Loucy (cell line): ENCODE measurements at regions not wholly inside any gene's neighbourhood (a gene's known extent, or its start where the extent isn't known, plus 50 kb on each side); places are given as distances from the start of the nearest gene placed in this dataset.

ENCODE experiments used
- H2AFZ ChIP-seq: fragments of 200-600 bp; sonication (generic); 2 replicates; pipeline ENCODE4 v1.6.0; 2016; ENCODE audit warnings: antibody characterized with exemption, mild to moderate bottlenecking, low read length, moderate library complexity
- H3F3A ChIP-seq: fragments of 200-600 bp; 2 replicates; pipeline ENCODE4 v1.6.0; 2016; ENCODE audit warnings: antibody characterized with exemption, low read depth, mild to moderate bottlenecking
- H3K27me3 ChIP-seq: fragments of 200-600 bp; sonication (generic); 2 replicates; pipeline ENCODE4 v1.6.1; 2014; ENCODE audit warnings: low read length, mild to moderate bottlenecking; ENCODE audit not compliant: insufficient read depth, poor library complexity, severe bottlenecking
- H3K36me3 ChIP-seq: fragments of 200-600 bp; sonication (generic); 2 replicates; pipeline ENCODE4 v1.6.1; 2016; ENCODE audit warnings: low read length; ENCODE audit not compliant: insufficient read depth
- H3K4me1 ChIP-seq: fragments of 200-600 bp; sonication (generic); 2 replicates; pipeline ENCODE4 v1.5.1; 2014; ENCODE audit warnings: low read length, mild to moderate bottlenecking; ENCODE audit not compliant: insufficient read depth, poor library complexity, severe bottlenecking
- H3K4me2 ChIP-seq: fragments of 200-600 bp; sonication (generic); 2 replicates; pipeline ENCODE4 v1.6.0; 2014; ENCODE audit warnings: antibody characterized with exemption, low read length, low read depth, mild to moderate bottlenecking; ENCODE audit not compliant: poor library complexity, severe bottlenecking
- H3K4me3 ChIP-seq: fragments of 200-600 bp; sonication (generic); 2 replicates; pipeline ENCODE4 v1.5.1; 2014; ENCODE audit warnings: low read length, mild to moderate bottlenecking, mixed read lengths; ENCODE audit not compliant: poor library complexity, severe bottlenecking
- H3K79me2 ChIP-seq: fragments of 200-600 bp; sonication (generic); 2 replicates; pipeline ENCODE4 v1.6.1; 2014; ENCODE audit warnings: low read length; ENCODE audit not compliant: insufficient read depth
- H3K9ac ChIP-seq: fragments of 200-600 bp; sonication (generic); 2 replicates; pipeline ENCODE4 v1.6.0; 2014; ENCODE audit warnings: mild to moderate bottlenecking, low read depth, low read length, moderate library complexity; ENCODE audit not compliant: poor library complexity, severe bottlenecking
- H3K9me2 ChIP-seq: fragments of 200-600 bp; sonication (generic); replicated peaks from 2 replicates; pipeline ENCODE4 v1.6.1; 2016; ENCODE audit warnings: low read depth, low read length, mixed read lengths
- H3K9me3 ChIP-seq: fragments of 200-600 bp; sonication (generic); 2 replicates; pipeline ENCODE4 v1.6.1; 2014; ENCODE audit warnings: mild to moderate bottlenecking, antibody characterized with exemption, low read length, low read depth; ENCODE audit not compliant: insufficient read depth
- H4K20me1 ChIP-seq: fragments of 200-600 bp; sonication (generic); 2 replicates; pipeline ENCODE4 v1.6.0; 2014; ENCODE audit warnings: antibody characterized with exemption, low read length, mild to moderate bottlenecking; ENCODE audit not compliant: insufficient read depth, poor library complexity, severe bottlenecking
- EZH2phosphoT487 ChIP-seq: fragments of 200-600 bp; IDR thresholded peaks from 2 replicates; pipeline ENCODE4 v1.6.1; 2018; ENCODE audit warnings: antibody characterized with exemption, mild to moderate bottlenecking, moderate library complexity, borderline replicate concordance
- TF ChIP-seq, protein P1 (sequence below): fragments of 200-600 bp; sonication (generic); conservative IDR thresholded peaks from 2 replicates; pipeline ENCODE4 v1.5.1; 2014; ENCODE audit warnings: mild to moderate bottlenecking, antibody characterized with exemption, low read length

DNA sequence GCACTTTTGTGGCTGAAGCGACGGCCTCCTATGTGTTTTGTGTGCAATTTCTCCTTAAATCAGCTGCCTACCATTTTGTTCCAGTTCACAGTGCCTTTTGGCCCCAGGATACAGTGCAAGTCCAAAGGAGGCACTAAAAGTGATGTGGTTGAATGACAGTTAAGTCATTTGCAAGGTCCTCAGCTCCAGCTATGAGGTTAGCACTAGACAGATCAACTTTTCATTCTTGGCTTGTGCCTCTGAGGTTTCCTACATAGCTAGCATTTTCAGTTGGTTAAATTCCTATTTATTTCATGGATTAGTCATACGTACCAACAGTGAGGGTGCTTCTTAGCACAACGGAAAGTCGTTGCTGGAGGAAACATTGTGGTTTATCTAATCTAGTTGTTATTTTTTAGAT lies 59.3 kb upstream of the NTPCR start:
- H3K9me3 ChIP-seq, result peaks cover 4% of the 10 kb centered on the region; the same call in 1 of the 2 replicates
- H2AFZ ChIP-seq, result peak overlapping the region; percentile 22; the same call in 1 of the 2 replicates
- no peaks in the 10 kb centered on the region for H3K9me2 ChIP-seq
- no peaks in the 10 kb centered on the region for H3K27me3 ChIP-seq
- H3K79me2 ChIP-seq, result no peaks in the 10 kb centered on the region
- H3K4me3 ChIP-seq, result peak overlapping the region; percentile 38
- H3K36me3 ChIP-seq, result no peaks in the 10 kb centered on the region
- no peaks in the 10 kb centered on the region for H4K20me1 ChIP-seq
- peak overlapping the region; percentile 55 for H3K4me2 ChIP-seq
- H3K9ac ChIP-seq, result peak overlapping the region; percentile 59
- TF ChIP-seq, protein P1, sequence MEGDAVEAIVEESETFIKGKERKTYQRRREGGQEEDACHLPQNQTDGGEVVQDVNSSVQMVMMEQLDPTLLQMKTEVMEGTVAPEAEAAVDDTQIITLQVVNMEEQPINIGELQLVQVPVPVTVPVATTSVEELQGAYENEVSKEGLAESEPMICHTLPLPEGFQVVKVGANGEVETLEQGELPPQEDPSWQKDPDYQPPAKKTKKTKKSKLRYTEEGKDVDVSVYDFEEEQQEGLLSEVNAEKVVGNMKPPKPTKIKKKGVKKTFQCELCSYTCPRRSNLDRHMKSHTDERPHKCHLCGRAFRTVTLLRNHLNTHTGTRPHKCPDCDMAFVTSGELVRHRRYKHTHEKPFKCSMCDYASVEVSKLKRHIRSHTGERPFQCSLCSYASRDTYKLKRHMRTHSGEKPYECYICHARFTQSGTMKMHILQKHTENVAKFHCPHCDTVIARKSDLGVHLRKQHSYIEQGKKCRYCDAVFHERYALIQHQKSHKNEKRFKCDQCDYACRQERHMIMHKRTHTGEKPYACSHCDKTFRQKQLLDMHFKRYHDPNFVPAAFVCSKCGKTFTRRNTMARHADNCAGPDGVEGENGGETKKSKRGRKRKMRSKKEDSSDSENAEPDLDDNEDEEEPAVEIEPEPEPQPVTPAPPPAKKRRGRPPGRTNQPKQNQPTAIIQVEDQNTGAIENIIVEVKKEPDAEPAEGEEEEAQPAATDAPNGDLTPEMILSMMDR, result no peak
- no peak for TF ChIP-seq EZH2phosphoT487
- peaks cover 16% of the 10 kb centered on the region for H3F3A ChIP-seq
- H3K4me1 ChIP-seq, result peaks cover 32% of the 10 kb centered on the region

- Histone ChIP-seq H3K4me2 (peak overlapping the region; percentile 55), H3K27me3 (no peaks in the 10 kb centered on the region), H3K4me3 (peak overlapping the region; percentile 38), H2AFZ (peak overlapping the region; percentile 22; the same call in 1 of the 2 replicates), H3K79me2 (no peaks in the 10 kb centered on the region), H3K4me1 (peaks cover 39% of the 10 kb centered on the region), H3K9me3 (peaks cover 4% of the 10 kb centered on the region; the same call in 1 of the 2 replicates), H3K36me3 (no peaks in the 10 kb centered on the region), H3K9me2 (no peaks in the 10 kb centered on the region), H3F3A (peaks cover 16% of the 10 kb centered on the region), H3K9ac (peak overlapping the region; percentile 59), H4K20me1 (no peaks in the 10 kb centered on the region)
- no peak for TF ChIP-seq EZH2phosphoT487
- TF ChIP-seq, protein P1, result no peak
These were observed 58.6 kb upstream of the NTPCR start for GRCh38 chr1:232891656-232892317.

DNA sequence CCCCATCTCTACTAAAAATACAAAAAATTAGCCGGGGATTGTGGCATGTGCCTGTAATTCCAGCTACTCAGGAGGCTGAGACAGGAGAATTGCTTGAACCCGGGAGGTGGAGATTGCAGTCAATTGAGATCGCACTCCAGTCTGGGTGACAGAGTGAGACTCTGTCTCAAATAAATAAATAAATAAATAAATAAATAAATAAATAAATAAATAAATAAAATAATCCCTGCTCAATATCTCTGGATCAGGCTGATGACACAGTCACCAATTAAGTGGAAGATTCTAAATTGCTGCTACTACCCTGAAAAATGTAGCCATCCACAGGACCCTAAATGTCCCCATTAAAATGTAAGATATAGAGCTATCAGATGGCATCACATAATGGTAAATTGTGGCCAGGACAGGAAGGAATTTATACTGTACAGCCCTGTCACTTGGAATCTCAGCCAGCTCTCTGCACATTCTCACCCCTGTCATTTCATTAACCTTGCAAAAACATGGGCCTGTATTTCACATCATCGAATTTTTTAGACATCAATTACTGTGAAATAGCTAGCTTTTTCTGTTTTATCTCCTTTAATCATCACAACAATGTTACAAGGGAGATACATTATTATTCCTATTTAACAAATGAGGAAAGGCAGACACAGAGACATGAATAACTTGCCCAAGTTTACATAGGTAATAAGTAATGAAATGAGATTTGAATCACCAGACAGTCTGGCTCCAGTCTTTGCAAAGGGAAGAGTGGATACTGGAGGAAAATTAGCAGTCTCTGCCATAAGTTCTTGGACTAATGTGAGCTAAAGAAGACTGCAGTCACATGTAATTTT lies 56.7 kb upstream of the NTPCR start:
- no peak overlapping the region for H2AFZ ChIP-seq
- no peaks in the 10 kb centered on the region for H3K27me3 ChIP-seq
- H3K4me3 ChIP-seq, result no peak overlapping the region
- H3K4me1 ChIP-seq, result peaks cover 31% of the 10 kb centered on the region
- peaks cover 4% of the 10 kb centered on the region; the same call in 1 of the 2 replicates for H3K9me3 ChIP-seq
- H3K36me3 ChIP-seq, result no peaks in the 10 kb centered on the region
- H3K9ac ChIP-seq, result no peak overlapping the region
- H4K20me1 ChIP-seq, result no peaks in the 10 kb centered on the region
- peaks cover 16% of the 10 kb centered on the region for H3F3A ChIP-seq
- H3K79me2 ChIP-seq, result no peaks in the 10 kb centered on the region
- TF ChIP-seq EZH2phosphoT487, result no peak
- TF ChIP-seq, protein P1, result no peak
- no peaks in the 10 kb centered on the region for H3K9me2 ChIP-seq
- H3K4me2 ChIP-seq, result no peak overlapping the region
